HepG2 (cell line): ENCODE measurements at regions not wholly inside any gene's neighbourhood (a gene's known extent, or its start where the extent isn't known, plus 50 kb on each side); places are given as distances from the start of the nearest gene placed in this dataset.

Experiments used
- ATAC-seq: fragments of 200-7000 bp; cut with Tn5 transposase; 3 replicates; pipeline ENCODE4 v1.9.1; 2020; ENCODE audit warnings: mild to moderate bottlenecking, moderate library complexity
- BruUV-seq: library from RNA; stranded (reverse); fragments of 400-500 nt; replicated peaks from 2 replicates; lab custom pipeline; 2021; lab: Mats Ljungman, UMichigan
- CTCF ChIA-PET: fragments of 300-600 bp; formaldehyde crosslinking; extraction: SDS; loops from one replicate; lab custom pipeline; 2021; ENCODE audit warnings: low total read pairs, inconsistent platforms, low intra/inter-chr PET ratio; lab: Yijun Ruan, JAX
- POLR2A ChIA-PET: fragments of 350-600 bp; sonication (Branson Sonifier 250); formaldehyde crosslinking; loops from one replicate; lab custom pipeline; 2020; ENCODE audit warnings: antibody characterized with exemption, inconsistent platforms; lab: Yijun Ruan, JAX
- DNase-seq: peaks from one replicate; pipeline ENCODE4 v3.0.0-alpha.2; 2015; ENCODE audit warnings: low spot score
- FAIRE-seq: peaks from 3 replicates; lab custom pipeline; 2011; peaks lifted over from hg19 to GRCh38; lab: Jason Lieb, UNC
- H2AFZ ChIP-seq: one replicate; pipeline ENCODE4 v1.6.1; 2011; ENCODE audit warnings: low read length, inconsistent platforms
- H3K27ac ChIP-seq: fragments of 300-600 bp; 3 replicates; pipeline ENCODE4 v1.8.0; 2011; ENCODE audit warnings: mixed run types, mild to moderate bottlenecking, mixed read lengths, low read length, inconsistent platforms; ENCODE audit not compliant: insufficient read depth; ENCODE audit errors: extremely low read length
- H3K27me3 ChIP-seq, 2 experiments: fragments of 200-600 bp in 1 of 2; 2 replicates in 1 of 2; 3 replicates in 1 of 2; pipeline versions ENCODE4 v1.6.0 to v1.8.0; 2011; ENCODE audit warnings: low read length in 2 of 2, mild to moderate bottlenecking in 2 of 2, moderate library complexity in 2 of 2, inconsistent platforms in 1 of 2; ENCODE audit not compliant: insufficient read depth in 2 of 2, control insufficient read depth in 1 of 2
- H3K36me3 ChIP-seq, 2 experiments: fragments of 200-600 bp in 1 of 2; replicated peaks in 1 of 2; 2 replicates in 1 of 2; 3 replicates in 1 of 2; pipeline versions ENCODE4 v1.5.1 to v1.8.0; 2011; ENCODE audit warnings: low read length in 2 of 2, inconsistent platforms in 1 of 2; ENCODE audit not compliant: insufficient read depth in 2 of 2, control insufficient read depth in 1 of 2
- H3K4me1 ChIP-seq: 2 replicates; pipeline ENCODE4 v1.5.1; 2012; ENCODE audit warnings: low read length, inconsistent platforms; ENCODE audit not compliant: insufficient read depth
- H3K4me2 ChIP-seq: 2 replicates; pipeline ENCODE4 v1.6.0; 2011; ENCODE audit warnings: low read depth, low read length, inconsistent platforms
- H3K4me3 ChIP-seq, 3 experiments: fragments of 200-600 bp in 1 of 3; sonication (generic), shearing (Covaris generic) in 1 of 3; replicated peaks in 1 of 3; 2 replicates each; pipeline ENCODE4 v1.5.1; 2011 to 2016; ENCODE audit warnings: low read length in 3 of 3, inconsistent platforms in 2 of 3, low read depth in 2 of 3, mild to moderate bottlenecking in 2 of 3, control low read depth in 1 of 3, mixed read lengths in 1 of 3; ENCODE audit not compliant: insufficient read depth in 1 of 3
- H3K79me2 ChIP-seq: one replicate; pipeline ENCODE4 v1.6.1; 2011; ENCODE audit warnings: low read length, inconsistent platforms; ENCODE audit not compliant: insufficient read depth
- H3K9ac ChIP-seq: 2 replicates; pipeline ENCODE4 v1.6.0; 2011; ENCODE audit warnings: mild to moderate bottlenecking, low read depth, low read length, inconsistent platforms; ENCODE audit not compliant: insufficient read depth
- H3K9me3 ChIP-seq: 2 replicates; pipeline ENCODE4 v1.5.1; 2012; ENCODE audit warnings: mild to moderate bottlenecking, low read length
- H4K20me1 ChIP-seq: 2 replicates; pipeline ENCODE4 v1.6.0; 2011; ENCODE audit warnings: inconsistent platforms, mild to moderate bottlenecking, low read length, moderate library complexity; ENCODE audit not compliant: insufficient read depth
- ASH2L ChIP-seq: fragments of 300-600, 200-600 bp; sonication (generic); IDR thresholded peaks from 2 replicates; pipeline ENCODE4 v1.7.0; 2017; ENCODE audit warnings: low read depth, mild to moderate bottlenecking, moderate library complexity, mixed read lengths, low read length; ENCODE audit not compliant: insufficient read length
- ELF4 ChIP-seq: sonication (generic); formaldehyde crosslinking; IDR thresholded peaks from 2 replicates; pipeline ENCODE4 v1.5.0; 2020; ENCODE audit warnings: missing genetic modification reagents, mild to moderate bottlenecking, moderate library complexity, borderline replicate concordance
- KLF13 ChIP-seq: sonication (generic); formaldehyde crosslinking; IDR thresholded peaks from 2 replicates; pipeline ENCODE4 v1.4.0; 2020; ENCODE audit warnings: mild to moderate bottlenecking, missing genetic modification reagents
- RBFOX2 ChIP-seq: fragments of 200-400 bp; formaldehyde crosslinking; IDR thresholded peaks from 2 replicates; pipeline ENCODE4 v1.6.1; 2017; ENCODE audit warnings: low read depth, mild to moderate bottlenecking, low read length
- SIX1 ChIP-seq: sonication (generic); formaldehyde crosslinking; IDR thresholded peaks from 2 replicates; pipeline ENCODE4 v1.4.0; 2020; ENCODE audit warnings: missing genetic modification reagents, borderline replicate concordance
- SMC3 ChIP-seq: IDR thresholded peaks from 2 replicates; pipeline ENCODE4 v1.6.1; 2011; ENCODE audit warnings: low read length, improper control_type of control experiment
- TFDP1 ChIP-seq: IDR thresholded peaks from 2 replicates; pipeline ENCODE4 v1.6.1; 2016; ENCODE audit warnings: missing compliant biosample characterization, missing genetic modification reagents, borderline replicate concordance
- ZFYVE20 ChIP-seq: sonication (generic); formaldehyde crosslinking; IDR thresholded peaks from 2 replicates; pipeline ENCODE4 v1.8.0; 2023; ENCODE audit warnings: low read depth, mild to moderate bottlenecking, moderate library complexity, missing genetic modification reagents, borderline replicate concordance
- ZNF264 ChIP-seq: sonication (generic); formaldehyde crosslinking; IDR thresholded peaks from 2 replicates; pipeline ENCODE4 v1.4.0; 2020; ENCODE audit warnings: missing genetic modification reagents
- ZNF33B ChIP-seq: sonication (generic); formaldehyde crosslinking; IDR thresholded peaks from 2 replicates; pipeline ENCODE4 v1.5.1; 2020; ENCODE audit warnings: mild to moderate bottlenecking, missing genetic modification reagents
- ZNF768 ChIP-seq: sonication (generic); formaldehyde crosslinking; IDR thresholded peaks from 2 replicates; pipeline ENCODE4 v1.4.0; 2020; ENCODE audit warnings: missing genetic modification reagents
- ZSCAN29 ChIP-seq: sonication (generic); formaldehyde crosslinking; conservative IDR thresholded peaks from 2 replicates; pipeline ENCODE4 v1.4.0; 2020; ENCODE audit warnings: mild to moderate bottlenecking, missing genetic modification reagents
- ZSCAN31 ChIP-seq: sonication (generic); formaldehyde crosslinking; IDR thresholded peaks from 2 replicates; pipeline ENCODE4 v1.5.0; 2020; ENCODE audit warnings: low read depth, mild to moderate bottlenecking, missing genetic modification reagents
- WGBS: methylation state at CpG from one replicate; pipeline ENCODE4 v1.1.6; 2017; ENCODE audit warnings: low lambda C conversion rate; 5-methylcytosine and 5-hydroxymethylcytosine counted together
- in situ Hi-C: cut with HindIII; loops from 2 replicates; pipeline ENCODE4 v1.10.0; 2017; ENCODE audit warnings: low pct_unique_long_range_greater_than_20kb; ENCODE audit not compliant: extremely low pct_ligation_motif_present
- intact Hi-C: fragments of 100-400 bp; cut with micrococcal nuclease; formaldehyde crosslinking; loops from one replicate; pipeline ENCODE4 v1.10.0; 2022; ENCODE audit not compliant: unreplicated experiment

GRCh38 chrX:5220421-5220820, 1008.2 kb downstream of the NLGN4X start:
- H2AFZ ChIP-seq = no peak overlapping the region
- intact Hi-C loops = no loop called here
- TF ChIP-seq SMC3 (no peak), ASH2L (no peak), ZNF33B (CRISPR knock-in tag) (no peak), RBFOX2 (no peak)
- no peak overlapping the region for H3K9ac ChIP-seq
- H3K27ac ChIP-seq = no peak overlapping the region
- DNase-seq (no peak), FAIRE-seq (no peak), ATAC-seq (no peak)
- H3K9me3 ChIP-seq = peaks cover 59% of the 10 kb centered on the region
- H3K4me3 ChIP-seq = no peak overlapping the region
- in situ Hi-C loops = no loop called here
- no peak overlapping the region for H3K4me2 ChIP-seq
- no peaks in the 10 kb centered on the region for H3K36me3 ChIP-seq
- H3K79me2 ChIP-seq = no peaks in the 10 kb centered on the region
- BruUV-seq = no TSS peak
- ChIA-PET POLR2A (no interaction called here), CTCF (no interaction called here)
- H3K4me1 ChIP-seq = no peaks in the 10 kb centered on the region
- H3K27me3 ChIP-seq = no peaks in the 10 kb centered on the region
- H4K20me1 ChIP-seq = no peaks in the 10 kb centered on the region

- BruUV-seq = no TSS peak
- H3K4me2 ChIP-seq = no peak overlapping the region
- CTCF ChIA-PET = no interaction called here
- H3K79me2 ChIP-seq = no peaks in the 10 kb centered on the region
- H2AFZ ChIP-seq = no peak overlapping the region
- H3K9ac ChIP-seq = no peak overlapping the region
- no peak overlapping the region for H3K27ac ChIP-seq
- intact Hi-C loops (no loop called here), in situ Hi-C loops (no loop called here)
- H3K4me1 ChIP-seq = no peaks in the 10 kb centered on the region
- WGBS = 3% methylated on average over 4 of the region's 4 CpGs
- FAIRE-seq (no peak), ATAC-seq (no peak), DNase-seq (no peak)
- H3K27me3 ChIP-seq = no peaks in the 10 kb centered on the region
- H3K36me3 ChIP-seq = no peaks in the 10 kb centered on the region
- no peak overlapping the region for H3K4me3 ChIP-seq
- no peaks in the 10 kb centered on the region for H4K20me1 ChIP-seq
- POLR2A ChIA-PET = no interaction called here
- H3K9me3 ChIP-seq = peaks cover 20% of the 10 kb centered on the region; the same call in 1 of the 2 replicates
- TF ChIP-seq SIX1 (CRISPR knock-in tag) (no peak), KLF13 (CRISPR knock-in tag) (no peak), ZFYVE20 (no peak), ZSCAN31 (CRISPR knock-in tag) (no peak), TFDP1 (CRISPR knock-in tag) (no peak), ZNF264 (no peak), ZNF768 (no peak), ELF4 (CRISPR knock-in tag) (no peak), ZSCAN29 (CRISPR knock-in tag) (no peak)
- TF ChIP-seq, all 625 proteins: peak for 0
These were observed 1033.9 kb downstream of the NLGN4X start for GRCh38 chrX:5194806-5195205.
